ENCODE measurements at regions not wholly inside any gene's neighbourhood (a gene's known extent, or its start where the extent isn't known, plus 50 kb on each side); places are given as distances from the start of the nearest gene placed in this dataset.

DNA sequence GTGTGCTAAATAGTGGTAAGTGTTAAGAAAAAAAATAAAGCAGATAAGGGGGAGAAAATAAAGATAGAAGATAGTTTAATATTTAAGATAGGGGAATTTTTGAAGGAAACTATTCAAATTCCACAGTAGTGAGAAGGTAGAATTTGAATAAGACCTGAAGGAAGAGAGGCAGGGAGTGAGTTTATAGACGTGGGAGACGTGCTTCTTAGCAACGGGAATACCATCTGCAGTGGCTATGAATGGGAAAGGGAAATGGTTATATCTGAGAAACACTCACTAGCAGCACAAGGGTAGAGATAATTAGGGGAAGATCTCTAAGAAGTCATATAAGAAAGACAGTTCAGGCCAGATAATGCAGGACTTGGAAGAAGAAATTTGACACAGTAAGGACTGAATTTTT, 854.5 kb upstream of the EPHA5 start:
- CTCF ChIA-PET, result no interaction called here
- intact Hi-C loops (cut with micrococcal nuclease; ENCODE audit: unreplicated experiment), result no loop called here
- Histone ChIP-seq H3K4me3 (ENCODE audit: low read depth, low read length, poor library complexity, severe bottlenecking) (no peak overlapping the region), H3K9me3 (ENCODE audit: low read depth, low read length, poor library complexity, severe bottlenecking) (no peaks in the 10 kb centered on the region), H3K27me3 (replicated peaks; ENCODE audit: insufficient read depth, low read depth, low read length, poor library complexity) (no peaks in the 10 kb centered on the region), H3K36me3 (ENCODE audit: insufficient read depth, low read length, poor library complexity, severe bottlenecking) (no peaks in the 10 kb centered on the region), H3K4me1 (ENCODE audit: insufficient read depth, low read length, poor library complexity, severe bottlenecking) (no peaks in the 10 kb centered on the region), H3K27ac (ENCODE audit: low read depth, low read length, poor library complexity, severe bottlenecking) (no peak overlapping the region)
- TF ChIP-seq EZH2 (IDR thresholded peaks at IDR 0.05; ENCODE audit: borderline replicate concordance, low read depth, low read length, poor library complexity, severe bottlenecking), result no peak
- TF ChIP-seq, protein P1, sequence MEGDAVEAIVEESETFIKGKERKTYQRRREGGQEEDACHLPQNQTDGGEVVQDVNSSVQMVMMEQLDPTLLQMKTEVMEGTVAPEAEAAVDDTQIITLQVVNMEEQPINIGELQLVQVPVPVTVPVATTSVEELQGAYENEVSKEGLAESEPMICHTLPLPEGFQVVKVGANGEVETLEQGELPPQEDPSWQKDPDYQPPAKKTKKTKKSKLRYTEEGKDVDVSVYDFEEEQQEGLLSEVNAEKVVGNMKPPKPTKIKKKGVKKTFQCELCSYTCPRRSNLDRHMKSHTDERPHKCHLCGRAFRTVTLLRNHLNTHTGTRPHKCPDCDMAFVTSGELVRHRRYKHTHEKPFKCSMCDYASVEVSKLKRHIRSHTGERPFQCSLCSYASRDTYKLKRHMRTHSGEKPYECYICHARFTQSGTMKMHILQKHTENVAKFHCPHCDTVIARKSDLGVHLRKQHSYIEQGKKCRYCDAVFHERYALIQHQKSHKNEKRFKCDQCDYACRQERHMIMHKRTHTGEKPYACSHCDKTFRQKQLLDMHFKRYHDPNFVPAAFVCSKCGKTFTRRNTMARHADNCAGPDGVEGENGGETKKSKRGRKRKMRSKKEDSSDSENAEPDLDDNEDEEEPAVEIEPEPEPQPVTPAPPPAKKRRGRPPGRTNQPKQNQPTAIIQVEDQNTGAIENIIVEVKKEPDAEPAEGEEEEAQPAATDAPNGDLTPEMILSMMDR (conservative IDR thresholded peaks at IDR 0.05; ENCODE audit: low read depth, low read length), result no peak
- DNase-seq (ENCODE audit: low spot score), result no peak
- POLR2A ChIA-PET (ENCODE audit: low non-redundant PET), result no interaction called here
- BruUV-seq (replicated peaks), result no TSS peak

DNA sequence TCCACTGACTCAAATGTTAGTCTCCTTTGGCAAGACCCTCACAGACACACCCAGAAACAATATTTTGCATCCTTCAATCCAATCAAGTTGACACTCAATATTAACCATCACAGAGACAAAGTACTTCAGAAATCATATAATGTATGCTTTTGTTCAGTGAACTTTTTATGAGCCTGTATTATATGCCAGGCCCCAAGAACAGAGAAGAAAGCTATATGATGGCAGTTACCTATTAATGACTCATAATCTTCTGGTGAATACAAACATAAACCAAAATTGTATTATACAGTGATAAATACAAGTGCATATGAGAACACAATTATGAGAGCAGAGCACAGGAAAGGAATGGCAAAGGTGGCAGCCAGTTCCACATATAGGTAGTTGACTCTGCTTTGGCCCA, 852.0 kb upstream of the EPHA5 start:
- Histone ChIP-seq H3K36me3 (ENCODE audit: insufficient read depth, low read length, poor library complexity, severe bottlenecking) (no peaks in the 10 kb centered on the region), H3K4me3 (ENCODE audit: low read depth, low read length, poor library complexity, severe bottlenecking) (no peak overlapping the region), H3K27ac (ENCODE audit: low read depth, low read length, poor library complexity, severe bottlenecking) (no peak overlapping the region), H3K27me3 (replicated peaks; ENCODE audit: insufficient read depth, low read depth, low read length, poor library complexity) (no peaks in the 10 kb centered on the region), H3K4me1 (ENCODE audit: insufficient read depth, low read length, poor library complexity, severe bottlenecking) (no peaks in the 10 kb centered on the region), H3K9me3 (ENCODE audit: low read depth, low read length, poor library complexity, severe bottlenecking) (no peaks in the 10 kb centered on the region)
- no peak for DNase-seq (ENCODE audit: low spot score)
- TF ChIP-seq, protein P1 (conservative IDR thresholded peaks at IDR 0.05; ENCODE audit: low read depth, low read length), result no peak
- no peak for TF ChIP-seq EZH2 (IDR thresholded peaks at IDR 0.05; ENCODE audit: borderline replicate concordance, low read depth, low read length, poor library complexity, severe bottlenecking)
- ChIA-PET CTCF (no interaction called here), POLR2A (ENCODE audit: low non-redundant PET) (no interaction called here)
- intact Hi-C loops (cut with micrococcal nuclease; ENCODE audit: unreplicated experiment), result no loop called here
- BruUV-seq (replicated peaks), result no TSS peak

DNA sequence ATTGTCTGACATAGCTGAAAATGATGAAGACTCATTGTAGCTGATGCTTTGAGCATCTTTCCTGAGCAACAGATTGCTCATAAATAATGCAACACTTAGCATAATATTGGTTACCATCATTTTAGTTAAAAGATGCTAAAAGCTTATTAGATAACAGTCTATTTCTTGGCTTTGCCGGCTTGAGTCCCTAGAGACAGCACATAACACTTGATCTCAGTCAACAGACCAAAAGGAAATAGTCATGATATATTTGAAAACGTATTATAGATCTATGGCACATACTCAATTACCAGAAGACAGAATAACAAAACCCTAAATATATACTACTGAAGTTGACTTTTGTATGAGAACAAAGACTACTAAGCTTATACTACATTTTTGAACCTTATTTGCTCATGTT, 846.7 kb upstream of the EPHA5 start:
- POLR2A ChIA-PET (ENCODE audit: low non-redundant PET), result no interaction called here
- CTCF ChIA-PET, result no interaction called here
- Histone ChIP-seq H3K27ac (ENCODE audit: low read depth, low read length, poor library complexity, severe bottlenecking) (no peak overlapping the region), H3K9me3 (ENCODE audit: low read depth, low read length, poor library complexity, severe bottlenecking) (no peaks in the 10 kb centered on the region), H3K4me1 (ENCODE audit: insufficient read depth, low read length, poor library complexity, severe bottlenecking) (no peaks in the 10 kb centered on the region), H3K36me3 (ENCODE audit: insufficient read depth, low read length, poor library complexity, severe bottlenecking) (no peaks in the 10 kb centered on the region), H3K27me3 (replicated peaks; ENCODE audit: insufficient read depth, low read depth, low read length, poor library complexity) (no peaks in the 10 kb centered on the region), H3K4me3 (ENCODE audit: low read depth, low read length, poor library complexity, severe bottlenecking) (no peak overlapping the region)
- intact Hi-C loops (cut with micrococcal nuclease; ENCODE audit: unreplicated experiment), result no loop called here
- no TSS peak for BruUV-seq (replicated peaks)
- TF ChIP-seq EZH2 (IDR thresholded peaks at IDR 0.05; ENCODE audit: borderline replicate concordance, low read depth, low read length, poor library complexity, severe bottlenecking), result no peak
- TF ChIP-seq, protein P1 (conservative IDR thresholded peaks at IDR 0.05; ENCODE audit: low read depth, low read length), result no peak
- no peak for DNase-seq (ENCODE audit: low spot score)
